ENCODE measurements at regions not wholly inside any gene's neighbourhood (a gene's known extent, or its start where the extent isn't known, plus 50 kb on each side); places are given as distances from the start of the nearest gene placed in this dataset.

DNA sequence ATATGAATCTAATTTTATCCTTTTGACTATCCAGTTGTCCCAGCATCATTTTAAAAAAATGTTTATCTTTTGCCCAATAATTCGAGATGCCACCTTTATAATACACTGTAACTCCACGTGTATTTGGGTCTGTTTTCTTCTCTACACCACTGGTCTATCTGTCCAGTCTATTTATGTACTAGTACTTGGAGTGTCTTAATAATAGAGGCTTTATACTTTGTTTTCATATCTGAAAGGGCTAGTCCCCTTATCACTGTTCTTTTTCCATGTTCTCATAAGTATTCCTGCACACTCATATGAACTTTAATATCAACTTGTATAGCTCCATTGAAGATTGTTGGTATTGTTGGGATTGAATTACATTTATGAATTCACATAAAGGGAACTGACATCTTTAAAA lies 101.1 kb upstream of the RMP24 start:
- TF ChIP-seq, protein P1, sequence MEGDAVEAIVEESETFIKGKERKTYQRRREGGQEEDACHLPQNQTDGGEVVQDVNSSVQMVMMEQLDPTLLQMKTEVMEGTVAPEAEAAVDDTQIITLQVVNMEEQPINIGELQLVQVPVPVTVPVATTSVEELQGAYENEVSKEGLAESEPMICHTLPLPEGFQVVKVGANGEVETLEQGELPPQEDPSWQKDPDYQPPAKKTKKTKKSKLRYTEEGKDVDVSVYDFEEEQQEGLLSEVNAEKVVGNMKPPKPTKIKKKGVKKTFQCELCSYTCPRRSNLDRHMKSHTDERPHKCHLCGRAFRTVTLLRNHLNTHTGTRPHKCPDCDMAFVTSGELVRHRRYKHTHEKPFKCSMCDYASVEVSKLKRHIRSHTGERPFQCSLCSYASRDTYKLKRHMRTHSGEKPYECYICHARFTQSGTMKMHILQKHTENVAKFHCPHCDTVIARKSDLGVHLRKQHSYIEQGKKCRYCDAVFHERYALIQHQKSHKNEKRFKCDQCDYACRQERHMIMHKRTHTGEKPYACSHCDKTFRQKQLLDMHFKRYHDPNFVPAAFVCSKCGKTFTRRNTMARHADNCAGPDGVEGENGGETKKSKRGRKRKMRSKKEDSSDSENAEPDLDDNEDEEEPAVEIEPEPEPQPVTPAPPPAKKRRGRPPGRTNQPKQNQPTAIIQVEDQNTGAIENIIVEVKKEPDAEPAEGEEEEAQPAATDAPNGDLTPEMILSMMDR (IDR thresholded peaks at IDR 0.05; ENCODE audit: extremely low read depth in 1 of 2, insufficient read depth in 1 of 2, low read depth in 1 of 2, low read length in 2 of 2), result no peak
- TF ChIP-seq, protein P2, sequence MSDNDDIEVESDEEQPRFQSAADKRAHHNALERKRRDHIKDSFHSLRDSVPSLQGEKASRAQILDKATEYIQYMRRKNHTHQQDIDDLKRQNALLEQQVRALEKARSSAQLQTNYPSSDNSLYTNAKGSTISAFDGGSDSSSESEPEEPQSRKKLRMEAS (IDR thresholded peaks at IDR 0.05; ENCODE audit: insufficient read depth, insufficient read length), result no peak
- TF ChIP-seq MYC (IDR thresholded peaks at IDR 0.05; ENCODE audit: low read depth, low read length) (no peak), JUN (IDR thresholded peaks at IDR 0.05; ENCODE audit: borderline replicate concordance, insufficient read depth, insufficient read length, low read depth) (no peak)

Data from endothelial cell of umbilical vein (primary cell).